ENCODE measurements at regions not wholly inside any gene's neighbourhood (a gene's known extent, or its start where the extent isn't known, plus 50 kb on each side); places are given as distances from the start of the nearest gene placed in this dataset.

- no peak for TF ChIP-seq GABPA (IDR thresholded peaks at IDR 0.05; ENCODE audit: low read depth)
- TF ChIP-seq CTCF (IDR thresholded peaks at IDR 0.05; ENCODE audit: insufficient read depth, low read length): no peak
- TF ChIP-seq POLR2AphosphoS5 (IDR thresholded peaks at IDR 0.05; ENCODE audit: low read depth): no peak
These were observed 418.3 kb upstream of the SPHKAP start for GRCh38 chr2:228599781-228600180.

All from HL-60 (cell line).